Gastroesophageal sphincter (tissue), 4 donors: ENCODE measurements at regions not wholly inside any gene's neighbourhood (a gene's known extent, or its start where the extent isn't known, plus 50 kb on each side); places are given as distances from the start of the nearest gene placed in this dataset.

Source experiments
- ATAC-seq: fragments of 150-250 bp; one replicate; pipeline ENCODE4 v1.9.1; 2016; ENCODE audit warnings: mild to moderate bottlenecking, moderate library complexity
- H3K27ac ChIP-seq, 4 donors: fragments of 200-600 bp; sonication (generic) in 3 of 4; 1 replicate in 3 of 4; 2 replicates in 1 of 4; pipeline ENCODE4 v1.5.1; 2016 to 2019
- H3K27me3 ChIP-seq: fragments of 200-600 bp; sonication (generic); one replicate; pipeline ENCODE4 v1.5.1; 2019
- H3K36me3 ChIP-seq, 2 donors: fragments of 200-600 bp; sonication (generic); one replicate each; pipeline ENCODE4 v1.5.1; 2019; ENCODE audit warnings: control low read depth in 1 of 2
- H3K4me1 ChIP-seq, 3 donors: fragments of 200-600 bp; sonication (generic); 1 replicate in 2 of 3; 2 replicates in 1 of 3; pipeline ENCODE4 v1.5.1; 2016 to 2019; ENCODE audit warnings: control low read depth in 2 of 3
- H3K4me3 ChIP-seq, 2 donors: fragments of 200-600 bp; sonication (generic); one replicate each; pipeline ENCODE4 v1.5.1; 2019; ENCODE audit warnings: mild to moderate bottlenecking in 1 of 2, moderate library complexity in 1 of 2
- H3K9me3 ChIP-seq, 3 donors: fragments of 200-600 bp; sonication (generic); one replicate each; pipeline ENCODE4 v1.5.1; 2017 to 2019; ENCODE audit warnings: control low read depth in 2 of 3
- EP300 ChIP-seq: sonication (generic); formaldehyde crosslinking; IDR thresholded peaks from one replicate; pipeline ENCODE4 v1.6.1; 2017; ENCODE audit warnings: antibody characterized with exemption, mild to moderate bottlenecking
- POLR2A ChIP-seq, 2 donors: fragments of 450-650 bp; IDR thresholded peaks; one replicate each; pipeline ENCODE4 v1.6.1; 2017; ENCODE audit warnings: antibody characterized with exemption in 2 of 2, mild to moderate bottlenecking in 2 of 2, moderate library complexity in 1 of 2
- POLR2AphosphoS5 ChIP-seq: sonication (generic); formaldehyde crosslinking; IDR thresholded peaks from one replicate; pipeline ENCODE4 v1.6.1; 2017; ENCODE audit warnings: antibody characterized with exemption
- WGBS, 2 donors: methylation state at CpG; one replicate each; pipeline ENCODE4 v1.1.5; 2018; ENCODE audit warnings: low coverage in 1 of 2; 5-methylcytosine and 5-hydroxymethylcytosine counted together
- TF ChIP-seq, protein P1 (sequence below), 4 experiments: fragments of 200-600 bp in 2 of 4; fragments of 450-650 bp in 2 of 4; sonication (generic) in 1 of 4; IDR thresholded peaks; one replicate each; pipeline ENCODE4 v1.5.1; 2017 to 2019; ENCODE audit warnings: antibody characterized with exemption in 4 of 4, mild to moderate bottlenecking in 2 of 4, moderate library complexity in 2 of 4

DNA sequence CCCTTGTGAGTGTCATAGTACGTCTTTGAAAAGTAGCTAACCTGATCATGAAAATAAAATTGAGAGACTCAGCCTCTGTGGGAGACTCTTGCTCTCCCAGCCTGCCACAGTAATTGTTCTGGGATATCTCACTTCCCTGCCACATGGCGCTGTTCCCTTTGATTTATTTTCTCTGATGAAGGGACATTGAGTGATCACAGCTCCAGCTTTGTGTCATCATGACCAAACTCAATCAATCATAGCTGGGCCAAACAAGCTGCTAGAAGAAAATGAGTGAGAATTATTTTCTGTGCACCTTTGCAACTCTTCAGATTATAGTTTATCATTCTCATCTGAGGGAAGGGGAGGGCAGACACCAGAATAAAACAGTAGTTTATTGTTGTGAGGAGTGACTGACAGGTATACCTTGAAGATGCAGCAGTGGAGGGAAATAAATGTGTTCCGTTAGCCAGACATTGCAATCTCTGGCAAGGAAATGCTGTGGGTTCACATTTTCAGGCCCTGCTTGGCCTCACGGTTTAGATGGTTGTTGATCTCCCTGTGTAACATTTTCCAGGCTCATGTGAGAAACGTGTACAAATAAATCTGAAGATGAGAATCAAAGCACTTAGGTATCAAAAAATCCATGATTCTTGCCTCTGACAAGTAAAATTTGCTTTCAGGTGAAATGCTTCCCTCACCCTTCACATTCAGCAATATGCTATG, 174.7 kb upstream of the FBXL17 start:
- 42 to 55% methylated on average over 4 to 5 of the region's 5 CpGs for WGBS, 2 donors
- H3K4me1 ChIP-seq: peaks cover 0 to 13% (median 0%) of the 10 kb centered on the region in 3 donors
- no peaks in the 10 kb centered on the region for H3K9me3 ChIP-seq
- H3K36me3 ChIP-seq: no peaks in the 10 kb centered on the region
- H3K27me3 ChIP-seq: no peaks in the 10 kb centered on the region
- H3K27ac ChIP-seq: no peak overlapping the region
- no peak overlapping the region for H3K4me3 ChIP-seq
- TF ChIP-seq, protein P1, sequence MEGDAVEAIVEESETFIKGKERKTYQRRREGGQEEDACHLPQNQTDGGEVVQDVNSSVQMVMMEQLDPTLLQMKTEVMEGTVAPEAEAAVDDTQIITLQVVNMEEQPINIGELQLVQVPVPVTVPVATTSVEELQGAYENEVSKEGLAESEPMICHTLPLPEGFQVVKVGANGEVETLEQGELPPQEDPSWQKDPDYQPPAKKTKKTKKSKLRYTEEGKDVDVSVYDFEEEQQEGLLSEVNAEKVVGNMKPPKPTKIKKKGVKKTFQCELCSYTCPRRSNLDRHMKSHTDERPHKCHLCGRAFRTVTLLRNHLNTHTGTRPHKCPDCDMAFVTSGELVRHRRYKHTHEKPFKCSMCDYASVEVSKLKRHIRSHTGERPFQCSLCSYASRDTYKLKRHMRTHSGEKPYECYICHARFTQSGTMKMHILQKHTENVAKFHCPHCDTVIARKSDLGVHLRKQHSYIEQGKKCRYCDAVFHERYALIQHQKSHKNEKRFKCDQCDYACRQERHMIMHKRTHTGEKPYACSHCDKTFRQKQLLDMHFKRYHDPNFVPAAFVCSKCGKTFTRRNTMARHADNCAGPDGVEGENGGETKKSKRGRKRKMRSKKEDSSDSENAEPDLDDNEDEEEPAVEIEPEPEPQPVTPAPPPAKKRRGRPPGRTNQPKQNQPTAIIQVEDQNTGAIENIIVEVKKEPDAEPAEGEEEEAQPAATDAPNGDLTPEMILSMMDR (IDR thresholded peaks at IDR 0.05): no peak
- TF ChIP-seq EP300: no peak
- TF ChIP-seq POLR2AphosphoS5: no peak
- no peak for TF ChIP-seq POLR2A (IDR thresholded peaks at IDR 0.05)
- no peak for ATAC-seq

DNA sequence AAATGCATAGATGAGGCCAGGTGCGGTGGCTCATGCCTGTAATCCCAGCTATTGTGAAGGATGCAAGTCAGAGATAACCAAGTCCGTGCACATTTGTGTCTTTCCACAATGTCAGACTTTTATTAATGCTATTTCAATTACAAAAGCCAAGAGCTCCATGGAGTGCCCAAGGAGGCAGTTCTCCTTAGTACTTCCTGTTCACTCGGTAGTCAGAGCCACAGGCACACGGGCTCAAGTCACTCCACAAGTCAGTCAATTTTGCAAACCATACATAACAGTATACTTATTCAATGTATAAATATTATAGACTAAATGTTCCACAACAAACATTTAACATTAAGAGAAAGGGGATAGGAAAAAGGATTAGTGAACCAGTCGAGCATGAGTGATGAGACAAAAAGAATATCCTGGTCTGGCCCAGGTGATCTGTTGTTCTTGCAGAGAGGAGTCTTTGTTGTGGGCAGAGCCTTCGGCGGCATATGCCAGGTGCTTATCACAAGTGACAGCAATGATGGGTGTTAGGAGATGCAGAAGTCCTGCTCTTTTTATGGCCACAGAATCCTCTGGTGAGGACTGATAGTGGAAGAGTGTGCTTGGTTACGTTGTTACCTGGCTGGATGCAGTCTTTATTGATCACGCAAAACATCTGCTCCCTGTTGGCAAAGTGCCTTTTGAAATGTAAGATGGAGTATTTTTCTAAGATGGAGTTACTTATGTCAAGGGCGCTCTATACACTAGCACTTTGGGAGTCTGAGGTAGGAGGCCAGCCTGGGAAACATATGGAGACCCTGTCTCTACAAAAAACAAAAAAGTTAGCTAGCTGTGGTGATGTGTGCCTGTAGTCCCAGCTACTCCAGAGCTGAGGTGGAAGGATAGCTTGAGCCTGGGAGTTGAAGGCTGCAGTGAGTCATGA, 167.0 kb upstream of the FBXL17 start:
- no peaks in the 10 kb centered on the region for H3K36me3 ChIP-seq
- no peak overlapping the region for H3K4me3 ChIP-seq
- no peaks in the 10 kb centered on the region for H3K4me1 ChIP-seq
- H3K27ac ChIP-seq: no peak overlapping the region
- TF ChIP-seq EP300 (no peak), POLR2AphosphoS5 (no peak), POLR2A (IDR thresholded peaks at IDR 0.05) (no peak)
- TF ChIP-seq, protein P1 (IDR thresholded peaks at IDR 0.05): no peak
- ATAC-seq: no peak
- H3K9me3 ChIP-seq: no peaks in the 10 kb centered on the region
- H3K27me3 ChIP-seq: no peaks in the 10 kb centered on the region
- WGBS, 2 donors: 28 to 49% methylated on average over 7 to 10 of the region's 10 CpGs

DNA sequence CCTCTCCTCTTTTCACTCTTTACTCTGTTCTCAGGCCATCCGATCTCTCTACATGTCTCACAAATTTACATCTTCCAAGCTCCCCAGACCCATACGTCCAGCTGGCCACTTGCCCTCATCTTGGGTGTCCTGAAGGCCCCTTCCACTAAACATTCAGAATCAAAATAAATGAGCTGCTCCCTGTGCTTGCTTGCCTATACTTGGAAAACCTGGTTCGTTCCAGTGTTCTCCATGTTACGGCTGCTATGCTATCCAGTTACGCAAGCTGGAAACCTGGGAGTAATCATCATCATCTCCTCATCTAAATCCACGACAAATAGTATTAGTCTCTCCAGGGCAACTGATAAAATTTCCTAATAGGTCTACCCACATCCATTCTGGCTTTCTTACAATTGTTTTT, 165.0 kb upstream of the FBXL17 start:
- TF ChIP-seq POLR2AphosphoS5 (no peak), EP300 (no peak), POLR2A (IDR thresholded peaks at IDR 0.05) (no peak)
- TF ChIP-seq, protein P1 (IDR thresholded peaks at IDR 0.05): no peak
- ATAC-seq: no peak
- no peaks in the 10 kb centered on the region for H3K4me1 ChIP-seq
- no peaks in the 10 kb centered on the region for H3K36me3 ChIP-seq
- H3K9me3 ChIP-seq: no peaks in the 10 kb centered on the region
- H3K27ac ChIP-seq: no peak overlapping the region
- H3K4me3 ChIP-seq: no peak overlapping the region
- 80 to 86% methylated on average over 1 to 6 of the region's 6 CpGs for WGBS, 2 donors
- H3K27me3 ChIP-seq: no peaks in the 10 kb centered on the region

DNA sequence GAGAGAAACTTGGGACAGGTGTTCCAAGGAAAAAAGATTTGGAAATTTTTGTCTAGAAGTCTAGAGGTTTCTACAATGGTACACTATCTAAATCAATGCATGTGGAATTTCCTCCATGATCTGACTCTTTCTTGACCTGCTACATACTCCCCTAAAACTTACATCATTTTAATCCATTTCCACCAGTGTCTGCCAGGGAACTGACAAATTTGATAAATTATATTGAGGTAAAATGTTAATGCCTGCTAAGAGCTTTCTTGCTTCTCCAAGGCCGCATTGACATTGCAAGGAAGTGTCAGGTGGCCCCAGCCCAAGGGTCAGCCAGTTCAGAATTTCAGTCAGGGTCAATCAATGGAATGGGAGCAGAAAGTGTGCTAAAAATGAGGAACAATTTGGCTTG, 163.4 kb upstream of the FBXL17 start:
- no peaks in the 10 kb centered on the region for H3K4me1 ChIP-seq
- ATAC-seq: no peak
- H3K27me3 ChIP-seq: no peaks in the 10 kb centered on the region
- 8 to 86% methylated on average over 1 of the region's 1 CpG for WGBS, 2 donors
- TF ChIP-seq, protein P1 (IDR thresholded peaks at IDR 0.05): no peak
- no peak for TF ChIP-seq EP300
- TF ChIP-seq POLR2A (IDR thresholded peaks at IDR 0.05): no peak
- no peak for TF ChIP-seq POLR2AphosphoS5
- no peak overlapping the region for H3K27ac ChIP-seq
- no peak overlapping the region for H3K4me3 ChIP-seq
- no peaks in the 10 kb centered on the region for H3K9me3 ChIP-seq
- H3K36me3 ChIP-seq: no peaks in the 10 kb centered on the region
